Trophoblast cell (in vitro differentiated cells and primary cell): ENCODE measurements at regions not wholly inside any gene's neighbourhood (a gene's known extent, or its start where the extent isn't known, plus 50 kb on each side); places are given as distances from the start of the nearest gene placed in this dataset.
A peak's percentile ranks its signal among the peaks of the same experiment; 100 is the strongest.

Experiments
- DNase-seq, 2 donors: peaks; one replicate each; pipeline ENCODE4 v3.0.0-alpha.2; 2016
- H2AFZ ChIP-seq: 2 replicates; pipeline ENCODE4 v1.6.1; 2013; ENCODE audit warnings: low read length, moderate library complexity, mild to moderate bottlenecking; ENCODE audit not compliant: insufficient read depth, poor library complexity
- H2AK5ac ChIP-seq: 2 replicates; pipeline ENCODE4 v1.6.1; 2013; ENCODE audit warnings: mild to moderate bottlenecking, low read length
- H2BK120ac ChIP-seq: 2 replicates; pipeline ENCODE4 v1.6.1; 2013; ENCODE audit warnings: low read length, mild to moderate bottlenecking, moderate library complexity; ENCODE audit not compliant: insufficient read depth, poor library complexity
- H2BK12ac ChIP-seq: 2 replicates; pipeline ENCODE4 v1.6.1; 2013; ENCODE audit warnings: mild to moderate bottlenecking, low read length, moderate library complexity
- H2BK5ac ChIP-seq: 2 replicates; pipeline ENCODE4 v1.6.1; 2013; ENCODE audit warnings: low read length, low read depth, moderate library complexity, mild to moderate bottlenecking; ENCODE audit not compliant: poor library complexity
- H3K14ac ChIP-seq: 2 replicates; pipeline ENCODE4 v1.6.1; 2013; ENCODE audit warnings: mild to moderate bottlenecking, low read length
- H3K18ac ChIP-seq: 2 replicates; pipeline ENCODE4 v1.6.1; 2013; ENCODE audit warnings: mild to moderate bottlenecking, low read length
- H3K23ac ChIP-seq: 2 replicates; pipeline ENCODE4 v1.6.1; 2013; ENCODE audit warnings: low read length
- H3K27ac ChIP-seq: 2 replicates; pipeline ENCODE4 v1.5.1; 2013; ENCODE audit warnings: low read depth, mild to moderate bottlenecking, inconsistent platforms, low read length, moderate library complexity
- H3K27me3 ChIP-seq: 2 replicates; pipeline ENCODE4 v1.6.1; 2013; ENCODE audit warnings: inconsistent platforms, mild to moderate bottlenecking, low read length, moderate library complexity; ENCODE audit not compliant: insufficient read depth
- H3K36me3 ChIP-seq, 2 experiments: 1 replicate in 1 of 2; 2 replicates in 1 of 2; pipeline ENCODE4 v1.6.1; 2013; ENCODE audit warnings: low read length in 2 of 2, mild to moderate bottlenecking in 2 of 2, moderate library complexity in 1 of 2; ENCODE audit not compliant: insufficient read depth in 2 of 2, control insufficient read depth in 1 of 2
- H3K4ac ChIP-seq: 2 replicates; pipeline ENCODE4 v1.6.1; 2013; ENCODE audit warnings: low read depth, mild to moderate bottlenecking, low read length, moderate library complexity
- H3K4me1 ChIP-seq, 2 experiments: 1 replicate in 1 of 2; 2 replicates in 1 of 2; pipeline ENCODE4 v1.6.1; 2013; ENCODE audit warnings: low read length in 2 of 2, mild to moderate bottlenecking in 2 of 2, moderate library complexity in 1 of 2; ENCODE audit not compliant: insufficient read depth in 2 of 2, control insufficient read depth in 1 of 2
- H3K4me2 ChIP-seq: 2 replicates; pipeline ENCODE4 v1.6.1; 2013; ENCODE audit warnings: inconsistent platforms, mild to moderate bottlenecking, low read length, moderate library complexity
- H3K4me3 ChIP-seq: 2 replicates; pipeline ENCODE4 v1.5.1; 2013; ENCODE audit warnings: mild to moderate bottlenecking, low read depth, low read length, inconsistent platforms
- H3K79me1 ChIP-seq: one replicate; pipeline ENCODE4 v1.6.1; 2013; ENCODE audit warnings: low read length
- H3K79me2 ChIP-seq: 2 replicates; pipeline ENCODE4 v1.6.1; 2013; ENCODE audit warnings: low read length, mild to moderate bottlenecking; ENCODE audit not compliant: control insufficient read depth, insufficient read depth, poor library complexity
- H3K9ac ChIP-seq: 2 replicates; pipeline ENCODE4 v1.6.1; 2013; ENCODE audit warnings: mild to moderate bottlenecking, low read length
- H3K9me3 ChIP-seq: 2 replicates; pipeline ENCODE4 v1.6.1; 2013; ENCODE audit warnings: low read depth, mild to moderate bottlenecking, control low read depth, inconsistent platforms, low read length; ENCODE audit not compliant: insufficient read depth
- H4K12ac ChIP-seq: 2 replicates; pipeline ENCODE4 v1.6.1; 2013; ENCODE audit warnings: low read depth, mild to moderate bottlenecking, low read length, moderate library complexity
- H4K8ac ChIP-seq: 2 replicates; pipeline ENCODE4 v1.6.1; 2013; ENCODE audit warnings: low read depth, mild to moderate bottlenecking, low read length, moderate library complexity
- H4K91ac ChIP-seq: one replicate; pipeline ENCODE4 v1.6.1; 2013; ENCODE audit warnings: low read depth, mild to moderate bottlenecking, low read length, moderate library complexity
- WGBS: extraction: QIAGEN DNeasy Blood & Tissue Kit; methylation state at CpG from one replicate; pipeline ENCODE4 v1.1.7; 2013; ENCODE audit warnings: missing lambda C conversion rate; ENCODE audit not compliant: insufficient read length, insufficient coverage; ENCODE audit errors: extremely low coverage; 5-methylcytosine and 5-hydroxymethylcytosine counted together

- Histone ChIP-seq H2BK5ac (no peak overlapping the region), H2BK120ac (no peak overlapping the region), H3K79me2 (no peaks in the 10 kb centered on the region), H3K4ac (no peak overlapping the region), H3K18ac (no peak overlapping the region), H2BK12ac (no peak overlapping the region), H3K27me3 (no peaks in the 10 kb centered on the region), H4K12ac (no peak overlapping the region), H3K9ac (no peak overlapping the region), H4K91ac (no peak overlapping the region), H3K14ac (no peak overlapping the region), H3K23ac (no peak overlapping the region), H3K4me1 (no peaks in the 10 kb centered on the region), H3K27ac (no peak overlapping the region), H3K79me1 (no peaks in the 10 kb centered on the region), H2AFZ (no peak overlapping the region), H2AK5ac (no peak overlapping the region), H3K9me3 (no peaks in the 10 kb centered on the region), H3K36me3 (no peaks in the 10 kb centered on the region), H3K4me2 (no peak overlapping the region), H4K8ac (no peak overlapping the region), H3K4me3 (no peak overlapping the region)
- no CpG with 5 or more reads among the region's 4 CpGs for WGBS
- DNase-seq, result no peak
Measured at GRCh38 chr16:26583803-26584202, 482.9 kb upstream of the C16orf82 start.

- H4K8ac ChIP-seq, result no peak overlapping the region
- no peak overlapping the region for H4K12ac ChIP-seq
- H2BK120ac ChIP-seq, result no peak overlapping the region
- no peak overlapping the region for H2AK5ac ChIP-seq
- no peaks in the 10 kb centered on the region for H3K79me2 ChIP-seq
- H2BK12ac ChIP-seq, result no peak overlapping the region
- no peaks in the 10 kb centered on the region for H3K79me1 ChIP-seq
- no peak overlapping the region for H2BK5ac ChIP-seq
- no peak overlapping the region for H3K4ac ChIP-seq
- no peak overlapping the region for H4K91ac ChIP-seq
- H3K18ac ChIP-seq, result no peak overlapping the region
- H3K4me1 ChIP-seq, result peaks cover 0 to 3% of the 10 kb centered on the region in 2 experiments
- H2AFZ ChIP-seq, result no peak overlapping the region
- no peak overlapping the region for H3K4me2 ChIP-seq
- H3K9me3 ChIP-seq, result no peaks in the 10 kb centered on the region
- H3K9ac ChIP-seq, result no peak overlapping the region
- no CpG with 5 or more reads among the region's 5 CpGs for WGBS
- H3K4me3 ChIP-seq, result no peak overlapping the region
- no peak overlapping the region for H3K27ac ChIP-seq
- DNase-seq, result no peak
- H3K27me3 ChIP-seq, result no peaks in the 10 kb centered on the region
- H3K14ac ChIP-seq, result no peak overlapping the region
- H3K23ac ChIP-seq, result no peak overlapping the region
- H3K36me3 ChIP-seq, result no peaks in the 10 kb centered on the region
Measured at GRCh38 chr16:26593700-26594099, 473.0 kb upstream of the C16orf82 start.

- no peak overlapping the region for H3K9ac ChIP-seq
- no peak overlapping the region for H4K8ac ChIP-seq
- no peak overlapping the region for H2AK5ac ChIP-seq
- no peak overlapping the region for H3K4me3 ChIP-seq
- WGBS, result no CpG with 5 or more reads among the region's 5 CpGs
- H3K27me3 ChIP-seq, result no peaks in the 10 kb centered on the region
- no peak overlapping the region for H3K4ac ChIP-seq
- H3K79me1 ChIP-seq, result no peaks in the 10 kb centered on the region
- H4K91ac ChIP-seq, result no peak overlapping the region
- no peak overlapping the region for H3K27ac ChIP-seq
- peaks cover 2% of the 10 kb centered on the region for H3K9me3 ChIP-seq
- H3K18ac ChIP-seq, result no peak overlapping the region
- peak; percentile 4 to 13 for DNase-seq
- no peak overlapping the region for H2BK120ac ChIP-seq
- H3K36me3 ChIP-seq, result no peaks in the 10 kb centered on the region
- no peak overlapping the region for H3K4me2 ChIP-seq
- no peaks in the 10 kb centered on the region for H3K79me2 ChIP-seq
- no peak overlapping the region for H3K14ac ChIP-seq
- no peak overlapping the region for H3K23ac ChIP-seq
- H4K12ac ChIP-seq, result no peak overlapping the region
- no peak overlapping the region for H2BK12ac ChIP-seq
- H2AFZ ChIP-seq, result no peak overlapping the region
- H2BK5ac ChIP-seq, result no peak overlapping the region
- peaks cover 0 to 3% of the 10 kb centered on the region in 2 experiments for H3K4me1 ChIP-seq
Measured at GRCh38 chr16:26594666-26595065, 472.1 kb upstream of the C16orf82 start.

- Histone ChIP-seq H4K12ac (no peak overlapping the region), H3K9ac (no peak overlapping the region), H3K4me1 (peaks cover 0 to 3% of the 10 kb centered on the region in 2 experiments), H2AK5ac (no peak overlapping the region), H3K27ac (no peak overlapping the region), H3K9me3 (peaks cover 2% of the 10 kb centered on the region), H3K23ac (no peak overlapping the region), H2BK5ac (no peak overlapping the region), H3K18ac (no peak overlapping the region), H3K14ac (no peak overlapping the region), H3K79me2 (no peaks in the 10 kb centered on the region), H3K27me3 (no peaks in the 10 kb centered on the region), H2BK120ac (no peak overlapping the region), H3K4me3 (no peak overlapping the region), H2BK12ac (no peak overlapping the region), H3K36me3 (no peaks in the 10 kb centered on the region), H4K91ac (no peak overlapping the region), H3K4ac (no peak overlapping the region), H2AFZ (no peak overlapping the region), H3K4me2 (no peak overlapping the region), H3K79me1 (no peaks in the 10 kb centered on the region), H4K8ac (no peak overlapping the region)
- WGBS, result no CpG with 5 or more reads among the region's 4 CpGs
- no peak for DNase-seq
Measured at GRCh38 chr16:26595199-26595598, 471.5 kb upstream of the C16orf82 start.
